ENCODE measurements at regions not wholly inside any gene's neighbourhood (a gene's known extent, or its start where the extent isn't known, plus 50 kb on each side); places are given as distances from the start of the nearest gene placed in this dataset.

- TF ChIP-seq CTCF (IDR thresholded peaks at IDR 0.05; ENCODE audit: poor library complexity, severe bottlenecking) (no peak), SMC3 (conservative IDR thresholded peaks at IDR 0.05; ENCODE audit: poor library complexity) (no peak), POLR2AphosphoS5 (IDR thresholded peaks at IDR 0.05) (no peak), EZH2 (IDR thresholded peaks at IDR 0.05; ENCODE audit: borderline replicate concordance, insufficient read depth, low read length, poor library complexity, severe bottlenecking) (no peak), EP300 (conservative IDR thresholded peaks at IDR 0.05; ENCODE audit: poor library complexity, severe bottlenecking) (no peak)
Observed at GRCh38 chrX:66912417-66912816, 273.5 kb upstream of the EDA2R start.

Data from neural cell (in vitro differentiated cells).